CD4-positive, alpha-beta T cell (primary cell): ENCODE measurements at regions not wholly inside any gene's neighbourhood (a gene's known extent, or its start where the extent isn't known, plus 50 kb on each side); places are given as distances from the start of the nearest gene placed in this dataset.

ENCODE experiments used
- ATAC-seq: fragments of 200-7000 bp; cut with Tn5 transposase; one replicate; pipeline ENCODE4 v1.10.0; 2022; ENCODE audit warnings: mild to moderate bottlenecking; ENCODE audit not compliant: poor library complexity
- CTCF ChIA-PET: fragments of 350-600 bp; sonication (Branson Sonifier 250); formaldehyde crosslinking; loops from one replicate; lab custom pipeline; 2021; ENCODE audit warnings: antibody characterized with exemption, inconsistent platforms; lab: Charles Lee
- POLR2A ChIA-PET: fragments of 350-600 bp; sonication (Branson Sonifier 250); formaldehyde crosslinking; loops from one replicate; lab custom pipeline; 2021; ENCODE audit warnings: antibody characterized with exemption, inconsistent platforms; lab: Charles Lee
- DNase-seq, 14 experiments: peaks; one replicate each; pipeline ENCODE4 v3.0.0-alpha.2; 2013 to 2020; ENCODE audit warnings: mixed read lengths in 2 of 14
- H3K27ac ChIP-seq, 2 donors: one replicate each; pipeline versions ENCODE4 v1.5.1 to v1.7.0; 2013; ENCODE audit warnings: low read length in 2 of 2, low read depth in 1 of 2, mild to moderate bottlenecking in 1 of 2
- H3K27me3 ChIP-seq, 2 experiments: 1 replicate in 1 of 2; 2 replicates in 1 of 2; pipeline versions ENCODE4 v1.6.1 to v1.7.0; 2013; ENCODE audit warnings: low read length in 2 of 2, control low read depth in 1 of 2, mild to moderate bottlenecking in 1 of 2, moderate library complexity in 1 of 2; ENCODE audit not compliant: insufficient read depth in 2 of 2, control insufficient read depth in 1 of 2
- H3K36me3 ChIP-seq: one replicate; pipeline ENCODE4 v1.6.1; 2013; ENCODE audit warnings: low read length, control low read depth; ENCODE audit not compliant: insufficient read depth
- H3K4me1 ChIP-seq: one replicate; pipeline ENCODE4 v1.6.1; 2013; ENCODE audit warnings: low read length, control low read depth; ENCODE audit not compliant: insufficient read depth
- H3K4me3 ChIP-seq: one replicate; pipeline ENCODE4 v1.5.1; 2013; ENCODE audit warnings: mild to moderate bottlenecking, low read length, moderate library complexity
- H3K9me3 ChIP-seq, 2 experiments: 1 replicate in 1 of 2; 2 replicates in 1 of 2; pipeline versions ENCODE4 v1.6.1 to v1.7.0; 2013; ENCODE audit warnings: low read length in 2 of 2, mild to moderate bottlenecking in 2 of 2, control low read depth in 1 of 2, moderate library complexity in 1 of 2; ENCODE audit not compliant: control insufficient read depth in 1 of 2, insufficient read depth in 1 of 2
- H3K27ac Mint-ChIP-seq: one replicate; pipeline ENCODE4 v1.8.0; 2020; ENCODE audit warnings: mixed read lengths
- H3K27me3 Mint-ChIP-seq: one replicate; pipeline ENCODE4 v1.8.0; 2021; ENCODE audit warnings: mixed read lengths
- H3K36me3 Mint-ChIP-seq: one replicate; pipeline ENCODE4 v1.8.0; 2021; ENCODE audit warnings: low read depth, mixed read lengths
- H3K4me1 Mint-ChIP-seq: one replicate; pipeline ENCODE4 v1.8.0; 2021; ENCODE audit warnings: low read depth, mixed read lengths
- H3K4me3 Mint-ChIP-seq: one replicate; pipeline ENCODE4 v1.8.0; 2020; ENCODE audit warnings: mild to moderate bottlenecking, mixed read lengths
- H3K9me3 Mint-ChIP-seq: one replicate; pipeline ENCODE4 v1.8.0; 2020; ENCODE audit warnings: mixed read lengths
- intact Hi-C, 2 experiments: fragments of 100-400 bp; cut with DNase I in 1 of 2; cut with micrococcal nuclease in 1 of 2; formaldehyde crosslinking; loops; one replicate each; pipeline versions ENCODE4 v1.15.1 to v1.9.0; 2023 to 2025; cut with DNase I, micrococcal nuclease
- TF ChIP-seq, protein P1 (sequence below): fragments of 200-600 bp; IDR thresholded peaks from one replicate; pipeline ENCODE4 v1.8.0; 2022; ENCODE audit warnings: antibody characterized with exemption, mild to moderate bottlenecking

DNA sequence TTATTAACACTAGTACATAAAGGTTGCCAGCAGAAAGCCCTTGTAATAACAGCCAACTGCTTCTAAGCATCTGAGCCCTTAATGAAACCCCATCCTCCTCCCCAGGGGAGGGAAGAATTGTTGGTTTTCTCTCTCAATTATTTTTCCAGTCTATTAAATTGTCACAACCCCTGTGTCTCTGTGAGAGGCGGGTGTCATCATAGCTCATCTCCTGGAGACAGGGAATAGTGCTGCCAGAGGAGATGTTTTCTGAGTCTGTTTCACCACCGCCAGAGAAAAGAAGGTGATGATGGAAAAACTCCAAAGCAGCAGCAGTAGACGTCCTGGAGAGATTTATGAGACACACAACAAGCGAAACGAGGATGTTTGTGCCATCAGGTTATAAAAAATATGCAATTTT is 271.1 kb upstream of the NMUR2 start:
- intact Hi-C loops = no loop called here
- H3K4me1 Mint-ChIP-seq = no peaks in the 10 kb centered on the region
- no peaks in the 10 kb centered on the region for H3K36me3 Mint-ChIP-seq
- ATAC-seq = no peak
- Histone ChIP-seq H3K36me3 (no peaks in the 10 kb centered on the region), H3K9me3 (no peaks in the 10 kb centered on the region), H3K4me3 (no peak overlapping the region), H3K27ac (no peak overlapping the region), H3K4me1 (no peaks in the 10 kb centered on the region), H3K27me3 (no peaks in the 10 kb centered on the region)
- no peak overlapping the region for H3K27ac Mint-ChIP-seq
- DNase-seq = no peak
- H3K9me3 Mint-ChIP-seq = peaks cover 7% of the 10 kb centered on the region
- TF ChIP-seq, protein P1, sequence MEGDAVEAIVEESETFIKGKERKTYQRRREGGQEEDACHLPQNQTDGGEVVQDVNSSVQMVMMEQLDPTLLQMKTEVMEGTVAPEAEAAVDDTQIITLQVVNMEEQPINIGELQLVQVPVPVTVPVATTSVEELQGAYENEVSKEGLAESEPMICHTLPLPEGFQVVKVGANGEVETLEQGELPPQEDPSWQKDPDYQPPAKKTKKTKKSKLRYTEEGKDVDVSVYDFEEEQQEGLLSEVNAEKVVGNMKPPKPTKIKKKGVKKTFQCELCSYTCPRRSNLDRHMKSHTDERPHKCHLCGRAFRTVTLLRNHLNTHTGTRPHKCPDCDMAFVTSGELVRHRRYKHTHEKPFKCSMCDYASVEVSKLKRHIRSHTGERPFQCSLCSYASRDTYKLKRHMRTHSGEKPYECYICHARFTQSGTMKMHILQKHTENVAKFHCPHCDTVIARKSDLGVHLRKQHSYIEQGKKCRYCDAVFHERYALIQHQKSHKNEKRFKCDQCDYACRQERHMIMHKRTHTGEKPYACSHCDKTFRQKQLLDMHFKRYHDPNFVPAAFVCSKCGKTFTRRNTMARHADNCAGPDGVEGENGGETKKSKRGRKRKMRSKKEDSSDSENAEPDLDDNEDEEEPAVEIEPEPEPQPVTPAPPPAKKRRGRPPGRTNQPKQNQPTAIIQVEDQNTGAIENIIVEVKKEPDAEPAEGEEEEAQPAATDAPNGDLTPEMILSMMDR = no peak
- POLR2A ChIA-PET = no interaction called here
- no peaks in the 10 kb centered on the region for H3K27me3 Mint-ChIP-seq
- H3K4me3 Mint-ChIP-seq = no peak overlapping the region
- CTCF ChIA-PET = no interaction called here

DNA sequence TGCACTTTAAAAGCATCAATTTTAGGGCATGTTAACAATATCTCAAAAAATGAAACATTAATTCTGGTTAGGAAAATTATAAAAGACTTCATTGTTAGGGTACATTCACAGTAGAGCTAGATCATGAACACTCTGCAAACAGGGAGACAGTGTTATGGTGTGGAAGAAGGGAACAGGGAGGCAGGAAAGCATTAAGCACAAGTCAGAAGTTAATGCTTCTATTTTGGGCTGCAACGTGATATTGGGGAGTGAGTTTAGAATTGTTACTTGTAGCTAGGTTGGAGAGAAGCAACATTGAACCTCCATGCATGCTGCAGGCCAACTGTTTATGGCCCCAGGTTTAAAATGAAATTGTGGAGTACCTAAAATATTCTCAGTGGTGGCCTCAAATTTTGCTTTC is 278.1 kb upstream of the NMUR2 start:
- Histone ChIP-seq H3K36me3 (no peaks in the 10 kb centered on the region), H3K9me3 (peaks cover 0 to 4% of the 10 kb centered on the region in 2 experiments), H3K4me3 (no peak overlapping the region), H3K27ac (no peak overlapping the region), H3K27me3 (no peaks in the 10 kb centered on the region), H3K4me1 (no peaks in the 10 kb centered on the region)
- Mint-ChIP-seq H3K4me3 (no peak overlapping the region), H3K27me3 (no peaks in the 10 kb centered on the region), H3K27ac (no peak overlapping the region), H3K36me3 (no peaks in the 10 kb centered on the region), H3K9me3 (peaks cover 15% of the 10 kb centered on the region), H3K4me1 (no peaks in the 10 kb centered on the region)
- ATAC-seq (no peak), DNase-seq (no peak)
- ChIA-PET CTCF (no interaction called here), POLR2A (no interaction called here)
- TF ChIP-seq, protein P1 = no peak
- intact Hi-C loops = no loop called here

DNA sequence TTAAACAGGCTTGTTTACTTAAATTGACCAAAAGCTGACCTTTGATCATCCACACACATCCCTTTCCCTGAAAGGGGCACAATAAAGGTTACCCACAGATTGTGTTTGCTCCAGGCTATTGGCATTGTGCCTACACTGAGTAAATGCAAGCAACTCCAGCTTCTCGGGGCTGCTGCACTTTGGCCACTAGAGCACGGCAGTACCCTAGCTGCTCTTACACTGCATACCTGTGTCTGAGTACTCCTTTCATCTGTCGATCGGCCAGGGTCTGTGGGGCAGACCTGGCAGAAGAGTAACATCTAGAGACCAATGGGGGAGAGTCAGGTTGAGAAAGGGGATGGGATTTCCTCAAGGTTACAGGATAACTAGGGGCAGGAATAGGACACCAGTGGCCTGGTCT is 281.9 kb upstream of the NMUR2 start:
- Mint-ChIP-seq H3K27ac (no peak overlapping the region), H3K4me3 (no peak overlapping the region), H3K36me3 (no peaks in the 10 kb centered on the region), H3K27me3 (no peaks in the 10 kb centered on the region), H3K4me1 (no peaks in the 10 kb centered on the region), H3K9me3 (peaks cover 9% of the 10 kb centered on the region)
- peaks cover 0 to 4% of the 10 kb centered on the region in 2 experiments for H3K9me3 ChIP-seq
- ChIA-PET POLR2A (no interaction called here), CTCF (no interaction called here)
- intact Hi-C loops = no loop called here
- H3K4me1 ChIP-seq = no peaks in the 10 kb centered on the region
- no peaks in the 10 kb centered on the region for H3K27me3 ChIP-seq
- H3K36me3 ChIP-seq = no peaks in the 10 kb centered on the region
- TF ChIP-seq, protein P1 = no peak
- no peak overlapping the region for H3K27ac ChIP-seq
- no peak overlapping the region for H3K4me3 ChIP-seq
- ATAC-seq = no peak
- no peak for DNase-seq
